NCI-H146 (cell line): ENCODE measurements at regions not wholly inside any gene's neighbourhood (a gene's known extent, or its start where the extent isn't known, plus 50 kb on each side); places are given as distances from the start of the nearest gene placed in this dataset.
A peak's percentile ranks its signal among the peaks of the same experiment; 100 is the strongest.
"Not testable (repeated sequence)": the region's sequence is repeated elsewhere in the genome, so short reads cannot be mapped to it uniquely, and the experiment has no call there.

Experiments
- DNase-seq: peaks from one replicate; lab custom pipeline; 2025; lab: John Stamatoyannopoulos, UW

DNA sequence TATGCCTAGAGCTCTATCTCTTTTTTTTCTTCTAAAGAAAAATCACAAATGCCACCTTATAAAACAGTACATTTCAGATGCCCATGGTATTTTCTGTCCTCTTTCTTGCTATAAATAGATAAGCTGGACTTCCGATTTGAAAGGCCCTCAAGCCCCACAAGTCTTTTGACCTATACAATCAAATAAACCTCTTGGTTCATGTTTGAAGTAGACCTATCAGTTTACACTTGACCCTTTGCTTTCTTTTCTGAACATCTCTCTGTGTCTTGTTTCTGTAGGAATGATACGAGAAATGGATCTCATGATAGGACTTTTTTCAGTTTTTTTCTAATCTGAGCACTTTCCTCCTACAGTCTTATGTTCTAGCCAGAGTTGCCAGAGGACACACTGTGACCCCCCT is 327.2 kb downstream of the SOX9 start:
- no peak for DNase-seq

GRCh38 chr17:72452286-72453173 is 331.7 kb downstream of the SOX9 start:
- no peak for DNase-seq

GRCh38 chr17:72454342-72454741 is 333.5 kb downstream of the SOX9 start:
- DNase-seq: no peak

GRCh38 chr17:72455562-72455961 is 334.7 kb downstream of the SOX9 start:
- no peak for DNase-seq

- no peak for DNase-seq
Measured at GRCh38 chr17:72456075-72456474, 335.3 kb downstream of the SOX9 start.

DNA sequence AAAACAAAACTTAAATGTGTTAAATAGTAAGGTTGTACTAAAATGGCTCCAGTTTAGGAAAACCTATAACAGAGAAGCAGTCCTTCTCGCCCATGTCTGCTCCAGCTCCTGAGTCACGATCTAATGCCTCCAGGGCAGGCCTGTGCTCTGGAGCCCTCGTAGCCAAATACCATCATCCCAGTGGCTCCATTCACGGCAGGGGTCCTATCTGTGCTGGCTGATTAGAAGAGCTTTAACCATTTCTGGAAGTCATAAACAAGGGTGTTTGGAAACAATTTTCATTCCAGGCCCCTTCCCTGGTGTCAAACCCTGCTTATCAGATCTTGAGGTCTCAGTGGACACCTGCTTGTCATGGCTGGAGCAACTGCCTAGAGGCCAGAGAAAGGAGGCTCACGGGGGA is 336.9 kb downstream of the SOX9 start:
- DNase-seq: no peak

DNA sequence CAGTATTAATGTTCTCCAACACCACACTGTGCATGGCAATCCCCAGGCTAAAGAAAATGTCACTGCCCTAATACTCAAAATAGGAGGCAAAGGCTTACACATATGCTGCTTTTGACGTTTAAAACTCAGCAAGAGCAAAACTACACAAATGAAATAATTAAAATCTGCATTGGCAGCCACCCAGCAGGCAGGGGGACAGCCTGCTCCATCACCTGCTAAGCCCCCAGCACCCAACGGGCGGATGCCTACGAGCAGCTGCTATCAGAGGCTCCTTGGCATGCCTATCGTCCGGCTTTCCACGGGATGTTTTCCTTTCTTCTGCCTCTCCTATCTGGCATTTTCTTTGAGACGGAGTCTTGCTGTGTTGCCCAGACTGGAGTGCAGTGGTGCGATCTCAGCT is 337.5 kb downstream of the SOX9 start:
- no peak for DNase-seq

DNA sequence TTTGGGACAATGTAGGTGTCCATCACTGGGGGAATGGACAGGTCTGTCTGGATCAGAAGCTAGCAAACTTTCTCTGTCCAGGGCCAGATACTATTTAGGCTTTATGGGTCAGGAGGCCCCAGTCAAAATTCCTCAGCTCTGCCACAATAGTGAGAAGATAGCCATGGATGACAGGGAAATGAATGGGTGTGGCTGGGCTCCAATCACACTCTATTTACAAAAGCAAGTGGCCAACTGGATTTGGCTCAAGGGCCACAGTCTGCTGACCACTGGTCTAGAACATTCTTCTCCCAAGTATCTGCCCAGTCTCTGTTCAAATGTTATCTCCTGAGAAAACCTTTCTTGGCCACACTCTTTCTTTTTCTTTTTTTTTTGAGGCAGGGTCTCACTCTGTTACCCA is 339.9 kb downstream of the SOX9 start:
- no peak for DNase-seq

DNA sequence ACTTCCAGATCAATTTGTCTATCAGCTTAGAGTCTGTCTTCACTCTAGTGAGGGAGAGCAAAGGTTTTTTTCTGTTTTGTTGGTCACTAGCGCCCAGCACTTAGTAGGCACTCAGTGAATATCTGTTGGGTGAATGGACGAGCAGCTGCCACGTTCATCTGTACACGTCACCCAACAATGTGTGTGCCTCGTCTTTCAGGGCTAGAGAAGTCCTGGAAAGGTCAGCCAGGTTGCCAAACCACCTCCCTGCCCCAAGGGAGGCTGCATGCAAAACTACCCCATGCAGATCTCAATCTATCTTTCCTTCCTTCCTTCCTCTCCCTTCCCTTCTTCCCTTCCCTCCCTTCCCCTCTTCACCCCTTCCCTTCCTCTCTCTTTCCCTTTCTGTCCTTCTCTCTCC is 340.9 kb downstream of the SOX9 start:
- DNase-seq: no peak

DNA sequence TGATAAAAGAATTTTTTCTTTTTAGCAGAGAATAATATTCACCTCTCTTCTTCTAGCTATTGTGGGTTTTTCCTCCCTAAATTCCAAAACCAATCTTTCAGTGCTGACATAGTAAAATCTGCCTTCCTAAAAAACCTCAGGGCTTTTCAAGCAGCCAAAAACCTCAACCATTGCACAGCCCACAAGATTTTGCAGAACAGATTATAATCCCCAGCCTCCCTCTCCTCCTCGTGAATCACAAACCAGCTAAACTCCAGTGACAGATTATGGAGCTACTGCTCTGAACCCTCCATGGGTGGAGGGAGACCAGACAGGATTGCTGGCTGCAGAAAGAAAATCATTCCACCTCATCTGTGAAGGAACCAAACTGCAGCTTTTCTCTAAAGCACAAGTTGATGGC is 341.6 kb downstream of the SOX9 start:
- no peak for DNase-seq

DNA sequence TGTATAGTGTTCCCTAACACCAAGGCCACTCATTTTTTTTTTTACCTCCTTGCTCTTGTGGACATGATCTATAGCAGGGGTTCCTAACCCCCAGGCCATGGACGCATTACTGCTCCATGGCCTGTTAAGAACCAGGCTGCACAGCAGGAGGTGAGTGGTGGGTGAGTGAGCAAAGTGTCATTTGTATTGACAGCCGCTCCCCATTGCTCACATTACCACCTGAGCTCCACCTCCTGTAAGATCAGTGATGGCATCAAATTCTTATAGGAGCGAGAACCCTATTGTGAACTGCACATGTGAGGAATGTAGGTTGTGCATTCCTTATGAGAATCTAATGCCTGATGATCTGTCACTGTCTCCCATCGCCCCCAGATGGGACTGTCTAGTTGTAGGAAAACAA is 342.0 kb downstream of the SOX9 start:
- DNase-seq: no peak

- no peak for DNase-seq
Measured at GRCh38 chr17:72463287-72464102, 342.7 kb downstream of the SOX9 start.

DNA sequence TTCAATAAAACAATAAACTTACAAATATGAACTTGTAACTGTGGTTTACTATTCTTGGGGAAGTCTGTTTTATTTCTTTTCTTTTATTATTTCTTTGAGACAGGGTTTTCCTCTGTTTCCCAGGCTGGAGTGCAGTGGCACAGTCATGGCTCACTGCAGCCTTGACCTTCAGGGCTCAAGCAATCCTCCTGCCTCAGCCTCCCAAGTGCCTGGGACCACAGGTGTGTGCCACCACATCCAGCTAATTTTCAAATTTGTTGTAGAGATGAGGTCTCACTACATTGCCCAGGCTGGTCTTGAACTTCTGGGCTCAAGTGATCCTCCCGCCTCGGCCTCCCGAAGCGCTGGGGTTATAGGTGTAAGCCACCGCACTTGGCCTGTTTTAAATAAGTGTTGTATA is 343.4 kb downstream of the SOX9 start:
- DNase-seq: not testable (repeated sequence)

DNA sequence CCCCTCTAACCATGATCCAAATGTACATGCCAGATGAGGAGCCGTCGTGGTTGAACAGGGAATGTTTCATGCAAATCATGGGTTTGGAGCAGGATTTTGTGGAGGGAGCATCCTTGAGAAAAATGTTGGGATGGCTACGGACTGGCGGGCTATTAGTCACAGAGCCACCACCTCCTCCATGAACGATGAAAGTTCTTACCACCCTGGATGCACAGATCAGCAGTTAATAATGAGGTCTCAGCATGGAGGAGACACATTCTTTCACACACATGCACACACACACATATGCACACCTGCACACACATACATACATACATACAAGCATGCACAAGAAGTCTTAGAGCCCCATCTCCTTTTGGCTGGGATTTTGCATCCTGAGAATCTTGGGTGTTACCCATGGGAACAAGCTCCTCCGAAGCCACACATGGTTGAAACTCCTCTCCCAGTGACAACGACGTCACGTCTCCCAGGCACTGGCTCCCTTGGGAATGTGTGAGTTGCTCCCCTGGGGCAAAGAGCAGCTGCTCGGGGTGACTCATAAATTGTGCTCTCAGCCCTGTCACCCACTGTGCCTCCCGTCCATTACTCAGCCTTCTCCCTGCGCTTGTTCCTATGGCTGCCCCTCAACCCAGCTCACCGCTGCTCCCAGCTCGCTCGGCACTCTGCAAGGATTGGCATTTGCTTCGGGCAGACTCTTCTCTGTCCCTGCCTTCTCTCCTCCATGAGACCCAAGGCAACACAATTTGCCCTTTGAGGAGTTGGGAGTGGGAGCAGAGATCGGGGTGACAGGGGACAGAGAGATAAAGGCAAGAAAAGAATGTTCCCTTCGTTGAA is 344.6 kb downstream of the SOX9 start:
- DNase-seq: peak; percentile 46

DNA sequence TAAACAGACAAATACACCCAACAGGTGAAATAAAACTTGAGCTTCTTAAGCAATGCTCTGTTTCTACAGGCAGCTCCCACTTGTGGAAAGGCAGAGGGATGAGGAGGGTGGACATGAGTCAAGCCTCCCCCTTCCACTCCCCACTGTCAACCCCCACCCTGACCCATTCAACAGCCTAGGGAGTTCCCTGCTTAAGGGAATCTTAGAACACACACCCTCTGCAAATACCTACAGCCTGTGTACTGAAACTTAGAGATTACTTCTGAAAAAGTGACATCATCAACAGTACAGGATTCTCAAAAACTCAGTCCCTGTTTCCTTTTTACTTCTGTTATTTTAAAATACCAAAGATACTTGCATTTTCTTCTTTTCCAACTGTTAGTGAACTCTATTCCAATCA is 345.4 kb downstream of the SOX9 start:
- no peak for DNase-seq

DNA sequence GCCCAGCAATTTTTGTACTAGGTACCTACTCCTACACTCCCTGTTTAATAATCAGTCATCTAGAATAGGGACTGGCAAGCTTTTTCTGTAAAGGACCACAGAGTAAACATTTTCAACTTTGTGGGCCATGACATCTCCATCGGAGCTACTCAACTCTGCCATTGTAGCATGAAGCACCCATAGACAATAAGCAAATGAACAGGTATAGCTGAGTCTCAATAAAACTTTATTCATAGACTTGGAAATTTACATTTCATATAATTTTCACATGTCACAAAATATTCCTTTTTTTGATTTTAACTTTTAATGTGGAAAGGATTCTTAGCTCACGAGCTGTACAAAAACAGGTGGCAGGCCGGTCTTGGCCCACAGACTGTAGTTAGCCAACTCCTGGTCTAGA is 345.8 kb downstream of the SOX9 start:
- DNase-seq: no peak

DNA sequence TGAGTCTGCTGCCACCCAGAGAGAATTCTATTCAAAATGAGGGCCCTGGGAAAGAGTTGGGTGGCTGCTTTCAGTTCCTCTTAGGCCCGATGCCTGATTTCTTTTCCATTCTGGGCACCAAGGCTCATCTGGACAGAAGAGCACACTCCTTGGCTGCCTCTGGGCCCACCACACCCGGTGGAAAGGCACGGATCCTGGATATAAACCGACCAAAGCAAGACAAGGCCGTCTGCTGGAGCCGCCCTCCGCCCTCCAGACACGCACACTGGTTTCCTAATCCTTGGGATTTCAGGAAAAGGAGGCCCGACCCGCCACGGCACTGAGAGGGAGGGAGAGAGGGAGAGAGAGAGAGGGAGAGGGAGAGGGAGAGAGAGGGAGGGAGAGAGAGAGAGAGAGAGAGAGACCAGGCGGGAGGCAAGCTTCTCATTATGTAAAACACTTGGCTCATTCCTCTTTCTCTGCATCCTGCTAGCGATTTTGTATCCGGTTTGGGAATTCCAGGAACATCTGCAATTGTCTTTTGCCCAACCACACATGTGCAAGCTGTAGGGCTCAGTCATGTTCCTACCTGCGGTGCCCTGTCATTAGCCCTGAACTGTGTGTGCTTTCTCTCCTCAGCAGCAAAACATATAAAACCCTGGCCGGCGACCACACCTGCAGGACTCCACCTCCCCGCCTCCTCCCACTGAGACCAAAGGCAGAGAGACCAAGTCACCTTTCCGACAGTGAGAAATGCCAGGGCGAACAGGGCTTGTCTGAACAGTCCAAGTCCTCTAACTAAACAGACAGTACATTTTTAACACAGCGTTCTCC is 347.2 kb downstream of the SOX9 start:
- peak; percentile 9 for DNase-seq

DNA sequence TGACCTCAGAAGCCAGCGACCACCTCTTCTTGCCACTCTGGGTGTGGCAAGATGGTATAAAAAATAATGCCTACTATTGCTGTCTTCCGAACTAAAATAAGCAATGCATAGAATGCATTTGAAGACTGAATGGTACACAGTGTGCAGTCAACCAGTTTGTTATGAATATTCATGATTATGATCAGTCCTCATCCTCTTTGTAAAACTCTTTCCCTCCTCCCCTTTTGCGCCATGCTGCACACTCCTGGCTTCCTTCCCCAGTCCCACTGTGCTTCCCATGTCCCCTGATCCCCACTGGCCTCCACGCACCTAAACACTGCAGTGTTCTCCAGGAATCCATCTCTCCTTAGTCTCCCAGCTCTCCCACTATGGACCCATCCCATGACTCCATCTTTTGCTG is 348.0 kb downstream of the SOX9 start:
- DNase-seq: no peak

- no peak for DNase-seq
Measured at GRCh38 chr17:72470121-72470705, 349.4 kb downstream of the SOX9 start.

DNA sequence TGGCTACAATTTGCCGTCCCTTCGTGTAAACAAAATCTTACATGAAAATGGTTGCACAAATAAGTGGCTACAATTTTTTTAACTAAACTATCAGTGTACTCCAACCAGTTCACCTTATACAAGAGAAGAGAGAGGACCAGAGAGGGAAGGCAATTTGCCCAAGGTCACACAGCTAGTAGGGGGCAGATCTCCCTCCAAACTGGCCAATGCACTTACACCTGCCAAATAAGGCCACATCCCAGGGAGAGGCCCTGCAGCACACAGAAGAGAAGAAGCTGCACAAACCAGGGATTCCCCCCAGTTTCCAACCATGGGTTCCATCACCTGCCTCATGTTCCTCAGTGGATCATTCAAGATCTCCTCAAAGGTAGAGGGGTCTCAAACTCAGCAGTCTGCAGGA is 349.9 kb downstream of the SOX9 start:
- no peak for DNase-seq

DNA sequence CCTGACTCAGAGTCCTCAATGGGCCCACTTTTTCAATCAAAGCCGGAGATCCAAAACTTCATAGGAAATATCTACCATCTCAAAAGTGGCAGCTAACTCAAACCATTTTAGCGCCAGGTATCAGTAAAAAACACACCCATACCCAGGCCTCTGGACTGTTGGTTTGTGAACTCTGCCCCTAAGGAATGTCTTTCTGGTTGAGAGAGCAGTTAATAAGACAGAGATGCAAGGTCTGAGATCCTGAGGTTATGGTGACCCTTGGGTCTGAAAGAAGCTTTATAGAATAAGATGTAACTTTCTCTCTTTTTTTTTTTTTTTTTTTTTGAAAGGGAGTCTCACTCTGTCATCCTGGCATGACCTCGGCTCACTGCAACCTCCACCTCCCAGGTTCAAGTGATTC is 350.5 kb downstream of the SOX9 start:
- no peak for DNase-seq
